HepG2 (cell line): ENCODE measurements at regions not wholly inside any gene's neighbourhood (a gene's known extent, or its start where the extent isn't known, plus 50 kb on each side); places are given as distances from the start of the nearest gene placed in this dataset.

Source experiments
- ATAC-seq: fragments of 200-7000 bp; cut with Tn5 transposase; 3 replicates; pipeline ENCODE4 v1.9.1; 2020; ENCODE audit warnings: mild to moderate bottlenecking, moderate library complexity
- BruUV-seq: library from RNA; stranded (reverse); fragments of 400-500 nt; replicated peaks from 2 replicates; lab custom pipeline; 2021; lab: Mats Ljungman, UMichigan
- CTCF ChIA-PET: fragments of 300-600 bp; formaldehyde crosslinking; extraction: SDS; loops from one replicate; lab custom pipeline; 2021; ENCODE audit warnings: low total read pairs, inconsistent platforms, low intra/inter-chr PET ratio; lab: Yijun Ruan, JAX
- POLR2A ChIA-PET: fragments of 350-600 bp; sonication (Branson Sonifier 250); formaldehyde crosslinking; loops from one replicate; lab custom pipeline; 2020; ENCODE audit warnings: antibody characterized with exemption, inconsistent platforms; lab: Yijun Ruan, JAX
- DNase-seq: peaks from one replicate; pipeline ENCODE4 v3.0.0-alpha.2; 2015; ENCODE audit warnings: low spot score
- FAIRE-seq: peaks from 3 replicates; lab custom pipeline; 2011; peaks lifted over from hg19 to GRCh38; lab: Jason Lieb, UNC
- H2AFZ ChIP-seq: one replicate; pipeline ENCODE4 v1.6.1; 2011; ENCODE audit warnings: low read length, inconsistent platforms
- H3K27ac ChIP-seq: fragments of 300-600 bp; 3 replicates; pipeline ENCODE4 v1.8.0; 2011; ENCODE audit warnings: mixed run types, mild to moderate bottlenecking, mixed read lengths, low read length, inconsistent platforms; ENCODE audit not compliant: insufficient read depth; ENCODE audit errors: extremely low read length
- H3K27me3 ChIP-seq, 2 experiments: fragments of 200-600 bp in 1 of 2; 2 replicates in 1 of 2; 3 replicates in 1 of 2; pipeline versions ENCODE4 v1.6.0 to v1.8.0; 2011; ENCODE audit warnings: low read length in 2 of 2, mild to moderate bottlenecking in 2 of 2, moderate library complexity in 2 of 2, inconsistent platforms in 1 of 2; ENCODE audit not compliant: insufficient read depth in 2 of 2, control insufficient read depth in 1 of 2
- H3K36me3 ChIP-seq, 2 experiments: fragments of 200-600 bp in 1 of 2; replicated peaks in 1 of 2; 2 replicates in 1 of 2; 3 replicates in 1 of 2; pipeline versions ENCODE4 v1.5.1 to v1.8.0; 2011; ENCODE audit warnings: low read length in 2 of 2, inconsistent platforms in 1 of 2; ENCODE audit not compliant: insufficient read depth in 2 of 2, control insufficient read depth in 1 of 2
- H3K4me1 ChIP-seq: 2 replicates; pipeline ENCODE4 v1.5.1; 2012; ENCODE audit warnings: low read length, inconsistent platforms; ENCODE audit not compliant: insufficient read depth
- H3K4me2 ChIP-seq: 2 replicates; pipeline ENCODE4 v1.6.0; 2011; ENCODE audit warnings: low read depth, low read length, inconsistent platforms
- H3K4me3 ChIP-seq, 3 experiments: fragments of 200-600 bp in 1 of 3; sonication (generic), shearing (Covaris generic) in 1 of 3; replicated peaks in 1 of 3; 2 replicates each; pipeline ENCODE4 v1.5.1; 2011 to 2016; ENCODE audit warnings: low read length in 3 of 3, inconsistent platforms in 2 of 3, low read depth in 2 of 3, mild to moderate bottlenecking in 2 of 3, control low read depth in 1 of 3, mixed read lengths in 1 of 3; ENCODE audit not compliant: insufficient read depth in 1 of 3
- H3K79me2 ChIP-seq: one replicate; pipeline ENCODE4 v1.6.1; 2011; ENCODE audit warnings: low read length, inconsistent platforms; ENCODE audit not compliant: insufficient read depth
- H3K9ac ChIP-seq: 2 replicates; pipeline ENCODE4 v1.6.0; 2011; ENCODE audit warnings: mild to moderate bottlenecking, low read depth, low read length, inconsistent platforms; ENCODE audit not compliant: insufficient read depth
- H3K9me3 ChIP-seq: 2 replicates; pipeline ENCODE4 v1.5.1; 2012; ENCODE audit warnings: mild to moderate bottlenecking, low read length
- H4K20me1 ChIP-seq: 2 replicates; pipeline ENCODE4 v1.6.0; 2011; ENCODE audit warnings: inconsistent platforms, mild to moderate bottlenecking, low read length, moderate library complexity; ENCODE audit not compliant: insufficient read depth
- FOXA1 ChIP-seq, 2 experiments: fragments of 450-650 bp in 1 of 2; sonication (generic) in 1 of 2; formaldehyde crosslinking in 1 of 2; IDR thresholded peaks; 2 replicates each; pipeline versions ENCODE4 v1.4.0 to v1.6.1; 2016 to 2020; ENCODE audit warnings: missing genetic modification reagents in 1 of 2
- ISL2 ChIP-seq: sonication (generic); formaldehyde crosslinking; IDR thresholded peaks from 2 replicates; pipeline ENCODE4 v1.5.0; 2020; ENCODE audit warnings: missing genetic modification reagents
- MAFG ChIP-seq: sonication (generic); formaldehyde crosslinking; IDR thresholded peaks from 2 replicates; pipeline ENCODE4 v1.5.1; 2020; ENCODE audit warnings: mild to moderate bottlenecking, missing genetic modification reagents
- MIER2 ChIP-seq: IDR thresholded peaks from 2 replicates; pipeline ENCODE4 v1.6.1; 2016; ENCODE audit warnings: missing biosample characterization, missing genetic modification reagents
- NFKB2 ChIP-seq: sonication (generic); formaldehyde crosslinking; IDR thresholded peaks from 2 replicates; pipeline ENCODE4 v1.4.0; 2020; ENCODE audit warnings: missing genetic modification reagents, borderline replicate concordance
- NFYC ChIP-seq: IDR thresholded peaks from 2 replicates; pipeline ENCODE4 v1.6.1; 2016; ENCODE audit warnings: missing genetic modification reagents, missing compliant biosample characterization
- ONECUT2 ChIP-seq: sonication (generic); formaldehyde crosslinking; IDR thresholded peaks from 2 replicates; pipeline ENCODE4 v1.4.0; 2020; ENCODE audit warnings: missing genetic modification reagents
- PTBP1 ChIP-seq: fragments of 200-400 bp; formaldehyde crosslinking; IDR thresholded peaks from 2 replicates; pipeline ENCODE4 v1.6.1; 2018; ENCODE audit warnings: low read length, low read depth; ENCODE audit not compliant: poor library complexity, severe bottlenecking
- SKIL ChIP-seq: sonication (generic); formaldehyde crosslinking; IDR thresholded peaks from 2 replicates; pipeline ENCODE4 v1.8.0; 2022; ENCODE audit warnings: missing genetic modification reagents, mild to moderate bottlenecking, moderate library complexity, borderline replicate concordance
- SNAPC2 ChIP-seq: sonication (generic); formaldehyde crosslinking; IDR thresholded peaks from 2 replicates; pipeline ENCODE4 v1.8.1; 2022; ENCODE audit warnings: mild to moderate bottlenecking, missing genetic modification reagents
- TCF7 ChIP-seq: sonication (generic); IDR thresholded peaks from 2 replicates; pipeline ENCODE4 v1.6.1; 2016; ENCODE audit warnings: antibody characterized with exemption, low read depth
- ZNF160 ChIP-seq: sonication (generic); formaldehyde crosslinking; IDR thresholded peaks from 2 replicates; pipeline ENCODE4 v1.8.0; 2022; ENCODE audit warnings: mild to moderate bottlenecking, inconsistent platforms, missing genetic modification reagents
- ZNF260 ChIP-seq: sonication (generic); formaldehyde crosslinking; IDR thresholded peaks from 2 replicates; pipeline ENCODE4 v1.4.0; 2020; ENCODE audit warnings: missing genetic modification reagents, low read depth, mild to moderate bottlenecking, borderline replicate concordance
- ZNF30 ChIP-seq: sonication (generic); formaldehyde crosslinking; IDR thresholded peaks from 2 replicates; pipeline ENCODE4 v1.5.0; 2020; ENCODE audit warnings: mild to moderate bottlenecking, missing genetic modification reagents
- ZNF468 ChIP-seq: sonication (generic); formaldehyde crosslinking; IDR thresholded peaks from 2 replicates; pipeline ENCODE4 v1.8.0; 2022; ENCODE audit warnings: mild to moderate bottlenecking, moderate library complexity, missing genetic modification reagents
- ZNF589 ChIP-seq: sonication (generic); formaldehyde crosslinking; conservative IDR thresholded peaks from 2 replicates; pipeline ENCODE4 v1.8.0; 2022; ENCODE audit warnings: mild to moderate bottlenecking, moderate library complexity, missing genetic modification reagents
- ZNF740 ChIP-seq: sonication (generic); formaldehyde crosslinking; IDR thresholded peaks from 2 replicates; pipeline ENCODE4 v1.4.0; 2020; ENCODE audit warnings: missing genetic modification reagents
- WGBS: methylation state at CpG from one replicate; pipeline ENCODE4 v1.1.6; 2017; ENCODE audit warnings: low lambda C conversion rate; 5-methylcytosine and 5-hydroxymethylcytosine counted together
- in situ Hi-C: cut with HindIII; loops from 2 replicates; pipeline ENCODE4 v1.10.0; 2017; ENCODE audit warnings: low pct_unique_long_range_greater_than_20kb; ENCODE audit not compliant: extremely low pct_ligation_motif_present
- intact Hi-C: fragments of 100-400 bp; cut with micrococcal nuclease; formaldehyde crosslinking; loops from one replicate; pipeline ENCODE4 v1.10.0; 2022; ENCODE audit not compliant: unreplicated experiment
- TF ChIP-seq, protein P1 (sequence below): sonication (generic); formaldehyde crosslinking; IDR thresholded peaks from 2 replicates; pipeline ENCODE4 v1.5.0; 2020; ENCODE audit warnings: missing genetic modification reagents, mild to moderate bottlenecking, borderline replicate concordance

GRCh38 chr6:113774127-113774825, 82.9 kb upstream of the MARCKS start (continued):
- TF ChIP-seq, protein P1, sequence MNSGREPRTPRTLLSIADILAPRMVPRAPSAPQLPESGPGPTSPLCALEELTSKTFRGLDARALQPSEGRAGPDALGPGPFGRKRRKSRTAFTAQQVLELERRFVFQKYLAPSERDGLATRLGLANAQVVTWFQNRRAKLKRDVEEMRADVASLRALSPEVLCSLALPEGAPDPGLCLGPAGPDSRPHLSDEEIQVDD: no peak
- TF ChIP-seq SNAPC2 (no peak), ZNF30 (CRISPR knock-in tag) (no peak), NFKB2 (no peak), ZNF589 (CRISPR knock-in tag) (no peak), TCF7 (no peak), ISL2 (CRISPR knock-in tag) (no peak), FOXA1 (IDR thresholded peaks at IDR 0.05) (no peak), FOXA1 (CRISPR knock-in tag; IDR thresholded peaks at IDR 0.05) (no peak), NFYC (CRISPR knock-in tag) (no peak)

GRCh38 chr6:113776998-113777397, 80.1 kb upstream of the MARCKS start:
- no peaks in the 10 kb centered on the region for H4K20me1 ChIP-seq
- ChIA-PET CTCF (no interaction called here), POLR2A (no interaction called here)
- no peaks in the 10 kb centered on the region for H3K79me2 ChIP-seq
- H3K4me1 ChIP-seq: no peaks in the 10 kb centered on the region
- H3K27me3 ChIP-seq: no peaks in the 10 kb centered on the region
- FAIRE-seq: no peak
- H3K4me2 ChIP-seq: no peak overlapping the region
- H2AFZ ChIP-seq: no peak overlapping the region
- no peak for ATAC-seq
- no peaks in the 10 kb centered on the region for H3K9me3 ChIP-seq
- 0% methylated on average over 2 of the region's 2 CpGs for WGBS
- no peak overlapping the region for H3K9ac ChIP-seq
- intact Hi-C loops (no loop called here), in situ Hi-C loops (no loop called here)
- no peaks in the 10 kb centered on the region for H3K36me3 ChIP-seq
- no peak for DNase-seq
- H3K27ac ChIP-seq: no peak overlapping the region
- no TSS peak for BruUV-seq
- no peak overlapping the region for H3K4me3 ChIP-seq
- TF ChIP-seq ONECUT2 (CRISPR knock-in tag) (no peak), ZNF260 (CRISPR knock-in tag) (no peak), PTBP1 (no peak), ZNF160 (CRISPR knock-in tag) (no peak), ZNF740 (CRISPR knock-in tag) (no peak), MIER2 (CRISPR knock-in tag) (no peak), SKIL (no peak), ZNF468 (no peak), MAFG (CRISPR knock-in tag) (no peak)
